HepG2 (cell line): ENCODE measurements at regions not wholly inside any gene's neighbourhood (a gene's known extent, or its start where the extent isn't known, plus 50 kb on each side); places are given as distances from the start of the nearest gene placed in this dataset.

Experiments used
- ATAC-seq: fragments of 200-7000 bp; cut with Tn5 transposase; 3 replicates; pipeline ENCODE4 v1.9.1; 2020; ENCODE audit warnings: mild to moderate bottlenecking, moderate library complexity
- BruUV-seq: library from RNA; stranded (reverse); fragments of 400-500 nt; replicated peaks from 2 replicates; lab custom pipeline; 2021; lab: Mats Ljungman, UMichigan
- CTCF ChIA-PET: fragments of 300-600 bp; formaldehyde crosslinking; extraction: SDS; loops from one replicate; lab custom pipeline; 2021; ENCODE audit warnings: low total read pairs, inconsistent platforms, low intra/inter-chr PET ratio; lab: Yijun Ruan, JAX
- POLR2A ChIA-PET: fragments of 350-600 bp; sonication (Branson Sonifier 250); formaldehyde crosslinking; loops from one replicate; lab custom pipeline; 2020; ENCODE audit warnings: antibody characterized with exemption, inconsistent platforms; lab: Yijun Ruan, JAX
- DNase-seq: peaks from one replicate; pipeline ENCODE4 v3.0.0-alpha.2; 2015; ENCODE audit warnings: low spot score
- FAIRE-seq: peaks from 3 replicates; lab custom pipeline; 2011; peaks lifted over from hg19 to GRCh38; lab: Jason Lieb, UNC
- H2AFZ ChIP-seq: one replicate; pipeline ENCODE4 v1.6.1; 2011; ENCODE audit warnings: low read length, inconsistent platforms
- H3K27ac ChIP-seq: fragments of 300-600 bp; 3 replicates; pipeline ENCODE4 v1.8.0; 2011; ENCODE audit warnings: mixed run types, mild to moderate bottlenecking, mixed read lengths, low read length, inconsistent platforms; ENCODE audit not compliant: insufficient read depth; ENCODE audit errors: extremely low read length
- H3K27me3 ChIP-seq, 2 experiments: fragments of 200-600 bp in 1 of 2; 2 replicates in 1 of 2; 3 replicates in 1 of 2; pipeline versions ENCODE4 v1.6.0 to v1.8.0; 2011; ENCODE audit warnings: low read length in 2 of 2, mild to moderate bottlenecking in 2 of 2, moderate library complexity in 2 of 2, inconsistent platforms in 1 of 2; ENCODE audit not compliant: insufficient read depth in 2 of 2, control insufficient read depth in 1 of 2
- H3K36me3 ChIP-seq, 2 experiments: fragments of 200-600 bp in 1 of 2; replicated peaks in 1 of 2; 2 replicates in 1 of 2; 3 replicates in 1 of 2; pipeline versions ENCODE4 v1.5.1 to v1.8.0; 2011; ENCODE audit warnings: low read length in 2 of 2, inconsistent platforms in 1 of 2; ENCODE audit not compliant: insufficient read depth in 2 of 2, control insufficient read depth in 1 of 2
- H3K4me1 ChIP-seq: 2 replicates; pipeline ENCODE4 v1.5.1; 2012; ENCODE audit warnings: low read length, inconsistent platforms; ENCODE audit not compliant: insufficient read depth
- H3K4me2 ChIP-seq: 2 replicates; pipeline ENCODE4 v1.6.0; 2011; ENCODE audit warnings: low read depth, low read length, inconsistent platforms
- H3K4me3 ChIP-seq, 3 experiments: fragments of 200-600 bp in 1 of 3; sonication (generic), shearing (Covaris generic) in 1 of 3; replicated peaks in 1 of 3; 2 replicates each; pipeline ENCODE4 v1.5.1; 2011 to 2016; ENCODE audit warnings: low read length in 3 of 3, inconsistent platforms in 2 of 3, low read depth in 2 of 3, mild to moderate bottlenecking in 2 of 3, control low read depth in 1 of 3, mixed read lengths in 1 of 3; ENCODE audit not compliant: insufficient read depth in 1 of 3
- H3K79me2 ChIP-seq: one replicate; pipeline ENCODE4 v1.6.1; 2011; ENCODE audit warnings: low read length, inconsistent platforms; ENCODE audit not compliant: insufficient read depth
- H3K9ac ChIP-seq: 2 replicates; pipeline ENCODE4 v1.6.0; 2011; ENCODE audit warnings: mild to moderate bottlenecking, low read depth, low read length, inconsistent platforms; ENCODE audit not compliant: insufficient read depth
- H3K9me3 ChIP-seq: 2 replicates; pipeline ENCODE4 v1.5.1; 2012; ENCODE audit warnings: mild to moderate bottlenecking, low read length
- H4K20me1 ChIP-seq: 2 replicates; pipeline ENCODE4 v1.6.0; 2011; ENCODE audit warnings: inconsistent platforms, mild to moderate bottlenecking, low read length, moderate library complexity; ENCODE audit not compliant: insufficient read depth
- NR2C2 ChIP-seq: sonication (generic); formaldehyde crosslinking; IDR thresholded peaks from 2 replicates; pipeline ENCODE4 v1.4.0; 2020; ENCODE audit warnings: missing genetic modification reagents, mild to moderate bottlenecking, moderate library complexity, borderline replicate concordance
- THRA ChIP-seq: sonication (generic); formaldehyde crosslinking; IDR thresholded peaks from 2 replicates; pipeline ENCODE4 v1.4.0; 2020; ENCODE audit warnings: missing genetic modification reagents, borderline replicate concordance
- ZBTB1 ChIP-seq: sonication (generic); formaldehyde crosslinking; IDR thresholded peaks from 2 replicates; pipeline ENCODE4 v1.4.0; 2020; ENCODE audit warnings: missing genetic modification reagents, borderline replicate concordance
- ZBTB3 ChIP-seq: sonication (generic); formaldehyde crosslinking; IDR thresholded peaks from 2 replicates; pipeline ENCODE4 v1.4.0; 2020; ENCODE audit warnings: low read depth, mild to moderate bottlenecking, moderate library complexity, missing genetic modification reagents, borderline replicate concordance
- ZFX ChIP-seq: sonication (generic); formaldehyde crosslinking; IDR thresholded peaks from 2 replicates; pipeline ENCODE4 v1.4.0; 2020; ENCODE audit warnings: mild to moderate bottlenecking, low read depth, missing genetic modification reagents, moderate library complexity
- ZNF136 ChIP-seq: sonication (generic); formaldehyde crosslinking; IDR thresholded peaks from 2 replicates; pipeline ENCODE4 v1.8.1; 2022; ENCODE audit warnings: low read depth, mild to moderate bottlenecking, moderate library complexity, missing genetic modification reagents
- ZNF142 ChIP-seq: sonication (generic); formaldehyde crosslinking; IDR thresholded peaks from 2 replicates; pipeline ENCODE4 v1.4.0; 2020; ENCODE audit warnings: missing genetic modification reagents
- ZNF747 ChIP-seq: sonication (generic); formaldehyde crosslinking; IDR thresholded peaks from 2 replicates; pipeline ENCODE4 v1.8.1; 2023; ENCODE audit warnings: missing genetic modification reagents, mild to moderate bottlenecking, borderline replicate concordance
- ZNF850 ChIP-seq: sonication (generic); formaldehyde crosslinking; conservative IDR thresholded peaks from 2 replicates; pipeline ENCODE4 v1.9.0; 2021; ENCODE audit warnings: mild to moderate bottlenecking, missing genetic modification reagents
- WGBS: methylation state at CpG from one replicate; pipeline ENCODE4 v1.1.6; 2017; ENCODE audit warnings: low lambda C conversion rate; 5-methylcytosine and 5-hydroxymethylcytosine counted together
- in situ Hi-C: cut with HindIII; loops from 2 replicates; pipeline ENCODE4 v1.10.0; 2017; ENCODE audit warnings: low pct_unique_long_range_greater_than_20kb; ENCODE audit not compliant: extremely low pct_ligation_motif_present
- intact Hi-C: fragments of 100-400 bp; cut with micrococcal nuclease; formaldehyde crosslinking; loops from one replicate; pipeline ENCODE4 v1.10.0; 2022; ENCODE audit not compliant: unreplicated experiment

- WGBS = 11% methylated on average over 4 of the region's 4 CpGs
- H3K27me3 ChIP-seq = peaks cover 33 to 90% of the 10 kb centered on the region in 2 experiments
- no TSS peak for BruUV-seq
- TF ChIP-seq ZNF850 (CRISPR knock-in tag) (no peak), NR2C2 (CRISPR knock-in tag) (no peak), ZNF747 (CRISPR knock-in tag) (no peak), THRA (CRISPR knock-in tag) (no peak), ZBTB1 (no peak), ZFX (CRISPR knock-in tag) (no peak), ZNF136 (CRISPR knock-in tag) (no peak), ZBTB3 (CRISPR knock-in tag) (no peak), ZNF142 (CRISPR knock-in tag) (no peak)
Observed at GRCh38 chr20:59406446-59406845, 106.0 kb downstream of the EDN3 start.

More at GRCh38 chr20:59406446-59406845, 106.0 kb downstream of the EDN3 start:
- FAIRE-seq (no peak), ATAC-seq (no peak), DNase-seq (no peak)
- Histone ChIP-seq H3K4me1 (no peaks in the 10 kb centered on the region), H3K4me3 (no peak overlapping the region), H3K79me2 (no peaks in the 10 kb centered on the region), H4K20me1 (peaks cover 4% of the 10 kb centered on the region; the same call in 1 of the 2 replicates), H3K4me2 (no peak overlapping the region), H3K36me3 (no peaks in the 10 kb centered on the region), H3K9me3 (no peaks in the 10 kb centered on the region), H3K9ac (no peak overlapping the region), H3K27ac (no peak overlapping the region), H2AFZ (no peak overlapping the region)
- CTCF ChIA-PET = no interaction called here
- intact Hi-C loops = no loop called here
- POLR2A ChIA-PET = no interaction called here
- in situ Hi-C loops = no loop called here
